HG02943 (cell line): ENCODE measurements at regions not wholly inside any gene's neighbourhood (a gene's known extent, or its start where the extent isn't known, plus 50 kb on each side); places are given as distances from the start of the nearest gene placed in this dataset.

Experiments used
- ATAC-seq: cut with Tn5 transposase; IDR thresholded peaks from one replicate; pipeline ENCODE4 v1.9.1; 2021; ENCODE audit warnings: mild to moderate bottlenecking, low read depth, moderate library complexity; ENCODE audit not compliant: unreplicated experiment

DNA sequence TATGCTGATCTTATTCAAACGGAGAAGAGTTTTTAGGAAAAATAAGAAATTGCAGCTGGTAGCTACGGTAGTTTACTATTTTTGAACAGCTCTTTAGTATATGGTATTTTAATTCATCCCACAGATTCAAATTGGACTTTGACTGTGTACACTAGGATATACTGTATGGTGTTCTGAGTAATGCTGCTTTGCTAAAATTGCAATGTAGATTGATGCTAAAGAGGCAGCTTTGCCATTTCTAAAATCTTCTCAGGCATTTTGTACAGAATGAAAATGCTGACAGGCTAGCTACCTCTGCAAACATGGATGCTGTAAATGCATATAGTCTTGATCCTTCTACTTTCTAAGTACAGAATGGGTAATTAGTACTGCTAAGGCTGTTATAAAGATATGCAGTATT lies 826.6 kb upstream of the POU3F3 start:
- no peak for ATAC-seq

DNA sequence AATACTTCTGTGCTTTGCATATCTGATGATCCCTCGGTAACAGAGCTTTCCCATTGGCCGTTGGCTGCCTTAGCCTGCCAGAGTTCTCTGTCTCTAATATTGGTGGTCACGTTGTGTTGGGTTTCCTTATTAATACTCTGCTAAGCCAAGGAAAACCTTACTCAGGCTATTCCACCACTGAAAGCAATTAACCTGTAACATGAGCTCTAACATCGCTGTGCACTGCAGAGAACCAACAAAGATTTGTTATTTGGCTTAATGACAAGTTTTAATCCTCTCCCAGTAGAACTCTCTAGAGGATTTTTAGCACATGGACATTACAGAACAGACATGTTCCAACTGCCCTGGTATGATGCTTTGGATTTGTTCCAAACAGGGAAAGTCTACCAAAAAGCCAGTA lies 825.9 kb upstream of the POU3F3 start:
- no peak for ATAC-seq

DNA sequence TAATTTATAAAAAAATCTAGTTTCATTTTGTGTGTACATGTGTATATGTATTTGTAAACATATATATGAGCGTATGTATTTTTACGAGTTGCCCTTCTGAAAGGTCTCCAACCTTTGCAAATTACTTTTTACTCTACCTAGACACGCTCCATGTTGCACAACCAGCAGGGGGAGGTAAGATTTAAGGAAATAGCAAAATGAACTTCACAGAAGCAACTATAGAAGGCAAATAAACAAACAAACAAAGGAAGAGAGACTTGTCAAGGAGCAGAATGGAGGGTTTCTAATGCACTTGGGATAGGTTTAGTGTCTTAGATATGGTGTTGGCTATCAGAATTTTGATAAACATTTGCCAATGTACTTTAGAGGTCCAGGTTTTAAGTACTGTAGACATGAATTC lies 820.5 kb upstream of the POU3F3 start:
- no peak for ATAC-seq

DNA sequence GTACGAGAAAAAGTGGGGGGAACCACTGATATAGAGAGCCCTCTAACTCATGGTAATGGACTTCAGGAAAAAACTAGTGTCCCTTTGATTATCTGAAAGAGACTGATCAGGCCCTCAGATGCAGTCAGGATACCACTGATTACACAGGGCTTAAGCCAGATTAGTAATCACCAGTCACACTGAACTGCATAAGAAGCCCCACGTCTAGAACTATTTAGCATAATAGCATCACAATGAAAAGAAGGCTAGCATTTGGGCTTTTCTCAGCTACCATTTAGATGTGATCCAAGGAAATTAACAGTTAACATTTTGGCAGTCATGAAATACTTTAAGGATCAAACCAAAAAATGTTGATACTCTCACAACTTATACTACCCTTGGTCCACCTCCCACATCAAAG lies 813.1 kb upstream of the POU3F3 start:
- no peak for ATAC-seq

DNA sequence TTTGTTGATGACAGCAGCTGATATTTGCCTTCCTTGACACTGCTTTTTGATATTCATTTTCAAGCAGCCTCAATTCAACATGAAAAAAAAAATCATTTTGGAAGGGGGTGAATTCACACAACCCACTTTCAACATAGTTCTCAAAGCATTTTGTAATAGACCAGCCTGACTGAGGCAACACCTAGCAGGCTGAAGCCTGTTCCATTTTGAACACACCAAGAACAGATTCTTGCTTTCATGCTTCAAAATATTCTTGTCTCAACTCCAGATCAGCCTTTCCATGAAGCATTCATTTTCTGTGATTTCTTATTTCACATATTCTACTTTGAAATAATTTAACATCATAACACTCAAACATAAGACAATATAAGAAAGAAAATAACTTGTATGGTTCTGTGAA lies 812.6 kb upstream of the POU3F3 start:
- ATAC-seq = no peak

DNA sequence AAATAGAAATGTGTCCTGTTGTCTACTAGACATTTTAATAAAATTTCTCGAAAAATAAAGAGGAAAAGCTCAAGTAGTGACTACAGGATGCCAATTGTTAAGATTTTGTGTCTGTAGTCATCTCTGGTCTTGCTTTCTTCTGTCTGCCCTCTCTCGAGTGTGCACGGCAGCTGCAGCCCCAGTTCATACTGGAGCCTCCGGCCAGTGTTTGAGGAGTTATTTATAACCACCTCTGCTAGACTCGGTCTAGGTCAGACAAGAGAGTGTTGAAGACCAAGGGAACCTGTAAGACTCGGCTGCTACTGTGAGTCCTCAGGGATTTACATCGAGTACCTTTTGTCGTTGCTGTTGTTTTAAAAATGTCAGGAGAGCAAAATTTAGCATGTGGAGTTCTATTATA lies 810.1 kb upstream of the POU3F3 start:
- ATAC-seq = no peak

DNA sequence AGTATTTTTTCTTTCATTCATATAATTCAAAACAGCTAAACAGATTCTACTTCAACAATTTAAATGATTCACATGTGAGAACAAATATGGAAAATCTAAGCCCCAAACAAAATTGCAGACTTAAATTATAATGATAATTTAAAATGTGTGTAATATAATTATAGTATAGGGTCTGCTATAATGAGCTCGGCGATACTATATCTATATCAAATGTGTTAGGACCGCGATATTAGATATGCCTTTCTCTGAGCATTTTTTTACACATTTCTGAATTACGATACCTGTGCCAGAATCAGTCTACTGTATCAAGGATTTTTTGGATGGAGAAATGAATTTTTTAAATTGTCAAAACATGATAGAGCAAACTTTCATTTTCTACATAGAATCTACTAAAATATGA lies 808.8 kb upstream of the POU3F3 start:
- ATAC-seq = no peak

DNA sequence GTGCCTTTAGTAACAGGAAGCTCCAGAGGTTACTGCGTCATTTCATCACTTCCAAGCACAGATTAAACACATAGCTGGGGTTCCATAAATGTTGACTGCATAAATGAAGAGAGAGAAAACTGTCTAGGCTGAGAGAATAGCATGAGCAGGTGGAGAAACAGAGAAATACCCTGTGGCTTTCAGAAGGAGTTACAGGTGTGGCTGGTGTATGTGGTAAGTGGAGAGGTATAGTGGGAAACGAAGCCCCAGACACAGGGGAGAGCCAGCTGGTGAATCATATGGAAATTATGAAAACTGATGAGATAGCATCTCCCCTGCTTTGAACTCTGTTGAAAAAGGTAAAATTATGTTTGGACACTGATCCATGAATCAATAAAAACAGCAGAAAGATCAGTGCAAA lies 807.4 kb upstream of the POU3F3 start:
- ATAC-seq = no peak

DNA sequence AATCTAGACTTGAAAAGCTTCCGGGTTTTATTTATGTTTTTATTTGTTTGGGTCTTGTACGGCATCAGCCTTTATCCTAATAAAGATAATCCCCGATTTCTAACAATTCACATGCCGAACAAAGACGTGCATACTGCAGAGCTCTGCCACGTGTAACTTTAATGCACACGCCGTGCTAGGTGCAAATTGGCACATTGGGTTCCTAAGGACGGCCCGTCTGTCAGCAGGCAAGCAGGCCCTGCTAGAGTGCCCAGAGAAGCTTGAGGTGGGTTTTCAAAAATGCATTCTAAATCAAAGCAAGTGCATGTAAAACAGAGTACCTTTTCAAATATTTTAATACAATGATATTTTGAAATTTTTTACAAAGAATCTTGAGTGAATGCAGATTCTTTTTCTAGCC lies 806.4 kb upstream of the POU3F3 start:
- no peak for ATAC-seq

DNA sequence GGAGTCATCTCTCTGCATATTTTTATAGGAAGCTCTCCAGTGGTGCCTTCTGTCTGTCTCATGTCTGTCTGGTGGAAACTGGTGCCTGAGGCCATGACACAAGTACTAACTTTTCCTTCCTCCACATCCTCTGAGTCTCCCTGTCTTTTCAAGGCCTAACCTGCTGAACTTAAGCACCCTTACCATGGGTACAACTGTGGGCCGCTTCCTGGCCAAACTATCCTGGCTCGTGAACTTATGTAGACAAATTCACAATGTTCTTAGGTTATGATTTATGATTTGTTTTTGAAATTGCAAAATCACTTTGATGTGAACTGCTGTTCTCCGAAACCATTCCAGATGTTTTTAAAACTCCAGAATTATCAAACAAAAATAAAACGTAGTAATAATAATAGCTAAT lies 804.5 kb upstream of the POU3F3 start:
- no peak for ATAC-seq

DNA sequence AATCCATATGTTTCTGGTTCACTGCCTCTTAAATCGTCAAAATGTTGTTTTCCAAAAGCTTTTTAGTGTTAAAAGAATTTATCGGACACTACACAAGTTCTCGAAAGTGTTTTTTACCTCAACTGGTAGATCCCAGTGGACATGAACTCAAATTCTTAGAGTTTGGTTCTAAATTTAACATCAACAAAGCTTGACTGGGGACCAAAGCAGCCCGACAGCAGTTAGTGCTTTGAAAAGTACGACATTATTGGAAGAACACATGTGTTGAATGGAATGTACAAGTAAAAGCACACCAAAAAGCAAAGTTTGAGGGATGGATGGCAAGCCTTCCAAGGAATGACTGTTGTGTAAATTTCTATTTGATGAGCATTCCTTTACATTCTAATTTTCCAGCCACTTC lies 803.9 kb upstream of the POU3F3 start:
- no peak for ATAC-seq

DNA sequence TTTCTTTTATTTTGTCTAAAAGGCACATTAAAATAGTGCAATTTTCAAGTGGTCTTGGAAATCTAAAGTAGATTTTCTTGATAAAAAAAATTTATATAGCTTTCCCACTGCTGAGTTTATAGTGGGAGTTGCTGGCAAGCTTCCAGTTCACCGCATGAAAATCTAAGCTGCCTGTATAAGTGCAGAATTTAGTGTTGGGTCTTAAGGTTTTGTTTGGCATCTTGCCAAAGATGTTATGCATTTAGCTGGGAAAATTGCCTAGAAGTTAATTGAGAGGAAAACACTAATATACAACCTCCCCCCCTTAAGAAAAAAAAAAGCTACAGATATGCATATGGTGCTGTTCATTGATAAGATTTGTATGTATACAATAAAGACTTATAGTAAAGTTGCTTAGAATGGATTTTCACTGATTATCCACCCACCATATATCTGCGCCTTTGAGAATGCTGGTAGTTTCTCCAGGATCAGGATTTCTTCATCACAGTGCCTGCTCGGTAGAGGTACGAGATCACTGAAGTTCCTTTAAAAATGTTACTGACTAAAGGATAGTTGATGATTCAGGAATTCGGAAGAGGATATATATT lies 803.2 kb upstream of the POU3F3 start:
- no peak for ATAC-seq

DNA sequence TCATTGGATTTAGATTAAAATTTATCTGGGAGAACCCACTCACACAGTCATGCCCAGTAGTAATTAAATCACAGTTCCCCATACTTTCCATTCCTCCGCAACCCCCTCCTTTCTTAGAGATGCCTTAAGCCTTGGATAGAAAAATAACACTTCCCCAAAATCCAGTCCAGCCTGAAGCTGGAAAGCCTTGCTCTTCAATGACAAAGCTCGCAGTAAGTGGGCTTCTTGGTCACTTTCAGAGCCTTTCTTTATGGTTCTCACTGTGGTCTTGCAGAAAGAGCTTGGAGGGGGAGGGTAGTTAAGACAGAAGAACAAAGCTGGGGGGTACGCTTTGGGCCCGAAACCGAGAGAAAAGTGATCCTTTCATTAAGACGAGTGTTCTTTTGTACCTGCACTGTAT lies 802.1 kb upstream of the POU3F3 start:
- no peak for ATAC-seq

DNA sequence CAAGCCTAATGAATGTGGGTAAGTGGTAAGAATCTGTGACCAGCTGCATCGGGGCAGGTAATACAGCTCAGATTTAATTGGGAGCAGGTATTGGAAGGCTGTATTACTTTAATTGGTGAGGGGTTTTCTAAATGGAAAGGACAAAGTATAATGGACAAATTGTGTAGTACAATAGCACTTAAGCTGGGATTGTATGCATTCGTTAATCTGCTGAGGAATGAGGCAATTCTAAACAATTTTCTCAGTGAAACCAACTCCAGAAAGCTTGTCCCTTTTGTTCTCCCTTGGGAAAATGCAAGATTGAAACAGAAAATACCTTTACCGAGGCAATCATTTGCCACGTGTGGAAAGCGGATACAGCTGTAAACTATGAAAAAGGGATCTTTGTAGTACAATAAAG lies 801.6 kb upstream of the POU3F3 start:
- no peak for ATAC-seq

DNA sequence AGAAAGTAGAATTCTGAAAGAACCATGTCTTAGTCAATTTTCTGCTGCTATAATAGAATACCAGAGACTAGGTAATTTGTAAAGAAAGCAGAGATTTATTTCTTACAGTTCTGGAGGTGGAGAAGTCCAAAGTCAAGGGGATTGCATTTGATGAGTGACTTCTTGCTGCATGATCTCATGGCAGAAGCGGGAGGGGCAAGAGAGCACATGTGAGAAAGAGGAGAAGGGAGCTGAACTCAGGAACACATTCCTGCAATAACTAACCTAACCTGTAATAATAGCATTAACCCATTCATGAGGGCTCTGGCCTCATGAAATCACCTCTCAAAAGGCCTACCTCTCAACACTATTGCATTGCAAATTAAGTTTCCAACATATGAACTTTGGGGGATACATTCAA lies 797.5 kb upstream of the POU3F3 start:
- no peak for ATAC-seq

DNA sequence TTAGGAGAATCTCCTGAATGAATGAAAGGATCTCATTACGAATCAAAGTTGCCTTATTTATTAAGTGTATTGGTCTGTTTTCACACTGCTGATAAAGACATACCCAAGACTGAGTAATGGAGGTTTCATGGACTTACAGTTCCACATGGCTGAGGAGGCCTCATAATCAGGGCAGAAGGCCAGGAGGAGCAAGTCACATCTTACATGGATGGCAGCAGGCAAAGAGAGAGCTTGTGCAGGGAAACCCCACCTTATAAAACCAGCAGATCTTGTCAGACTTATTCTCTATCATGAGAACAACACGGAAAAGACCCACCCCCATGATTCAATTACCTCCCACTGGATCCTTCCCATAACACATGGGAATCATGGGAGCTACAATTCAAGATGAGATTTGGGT lies 785.2 kb upstream of the POU3F3 start:
- no peak for ATAC-seq

DNA sequence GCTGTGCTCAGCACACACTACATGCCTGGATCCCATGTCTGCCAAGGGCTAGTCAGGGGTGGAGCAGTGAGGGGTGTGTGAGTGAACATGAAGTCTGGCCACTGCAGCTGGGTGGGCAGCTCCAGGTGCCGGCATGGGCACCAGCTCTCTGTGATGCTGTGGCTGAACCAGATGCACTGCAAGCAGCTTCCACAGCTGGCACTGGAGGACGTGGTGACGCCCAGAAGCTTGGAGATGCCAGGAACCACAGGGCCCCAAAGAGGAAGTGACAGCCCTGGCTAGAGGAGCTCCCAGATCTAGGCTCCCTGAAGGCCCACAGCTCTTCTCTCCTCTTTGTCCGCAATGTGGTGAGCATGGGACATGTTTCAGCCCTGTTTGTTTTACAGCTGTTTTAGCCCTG lies 776.3 kb upstream of the POU3F3 start:
- ATAC-seq = no peak

DNA sequence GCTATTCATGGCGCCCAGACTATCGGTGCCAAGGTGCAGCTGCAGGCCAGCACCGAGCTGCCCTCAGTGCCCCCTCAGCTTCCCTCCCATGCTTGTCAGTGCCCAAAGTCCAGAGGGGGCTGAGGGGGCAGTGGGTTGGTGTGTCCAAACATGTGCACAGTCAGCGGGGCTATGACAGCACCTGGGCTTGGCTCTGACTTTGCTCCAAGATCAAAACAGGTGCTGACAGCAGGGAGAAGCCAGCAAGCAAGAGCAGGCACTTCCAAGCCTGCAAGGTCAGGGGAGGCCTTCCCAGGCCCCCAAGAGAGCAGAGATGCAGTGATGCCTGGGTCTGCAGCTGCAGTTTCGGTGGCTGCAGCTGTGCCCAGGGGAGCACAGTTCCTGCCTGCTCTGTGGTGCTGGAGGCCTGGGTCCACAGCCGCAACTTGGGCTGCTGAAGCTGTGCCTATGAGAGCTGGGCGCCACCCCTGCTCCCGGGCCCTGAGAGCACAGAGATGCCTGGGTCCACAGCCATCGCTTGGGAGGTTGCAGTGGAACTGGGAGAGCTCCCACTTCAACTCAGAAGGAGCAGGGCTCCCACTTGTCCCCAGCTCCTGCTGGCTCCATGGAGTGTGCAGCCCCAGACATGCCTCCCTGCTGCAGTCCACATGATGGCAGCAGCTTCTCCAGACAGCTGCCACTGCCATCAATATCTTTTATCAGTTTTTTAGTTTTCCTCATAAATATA lies 775.3 kb upstream of the POU3F3 start:
- no peak for ATAC-seq

DNA sequence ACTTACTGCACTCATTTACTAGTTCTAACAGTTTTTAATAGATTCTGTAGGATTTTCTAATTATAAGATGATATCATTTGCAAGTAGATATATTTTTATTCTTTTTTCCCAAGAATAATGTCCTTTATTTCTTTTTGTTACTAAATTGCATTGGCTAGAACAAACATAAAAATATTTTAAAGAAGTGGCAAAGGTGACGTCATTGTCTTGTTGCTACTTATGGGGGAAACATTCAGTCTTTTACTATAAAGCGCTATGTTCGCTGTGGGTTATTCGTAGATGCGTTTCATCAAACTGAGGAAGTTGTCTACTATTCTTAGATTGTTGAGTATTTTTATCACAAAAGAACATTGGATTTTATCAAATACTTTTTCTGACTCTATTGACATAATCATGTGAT lies 765.2 kb upstream of the POU3F3 start:
- no peak for ATAC-seq

DNA sequence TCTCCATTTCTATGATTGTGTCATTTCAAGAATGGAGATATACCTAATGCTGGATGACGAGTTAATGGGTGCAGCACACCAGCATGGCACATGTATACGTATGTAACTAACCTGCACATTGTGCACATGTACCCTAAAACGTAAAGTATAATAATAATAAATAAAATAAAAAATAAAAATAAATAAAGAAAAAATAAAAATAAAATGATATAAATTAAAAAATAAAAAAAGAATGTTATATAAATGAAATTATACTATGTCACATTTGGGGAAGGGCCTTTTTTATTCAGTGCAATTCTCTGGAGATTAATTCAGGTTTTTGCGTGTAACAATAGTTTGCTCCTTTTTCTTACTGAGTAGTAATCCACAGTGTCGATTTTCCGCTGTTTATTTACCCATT lies 763.5 kb upstream of the POU3F3 start:
- ATAC-seq = no peak

DNA sequence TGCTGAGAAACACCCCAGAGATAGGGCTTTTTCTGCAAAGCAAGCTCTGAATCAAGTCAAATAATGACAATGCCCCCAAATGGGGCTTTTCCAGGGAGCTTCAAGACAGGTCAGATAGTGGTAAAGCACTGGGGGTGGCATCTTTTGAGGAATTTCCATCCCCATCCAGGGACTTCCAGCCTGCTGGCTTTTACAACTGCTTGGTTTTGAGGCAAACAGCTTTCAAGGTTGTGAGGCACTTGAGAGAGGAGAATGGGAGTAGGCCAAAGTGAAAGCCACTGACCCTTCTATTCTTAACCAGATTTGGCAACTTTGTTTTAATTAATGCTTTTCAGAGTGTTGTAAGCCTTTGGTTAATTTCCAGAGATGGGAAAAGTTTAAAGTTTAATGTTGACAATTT lies 762.0 kb upstream of the POU3F3 start:
- no peak for ATAC-seq

DNA sequence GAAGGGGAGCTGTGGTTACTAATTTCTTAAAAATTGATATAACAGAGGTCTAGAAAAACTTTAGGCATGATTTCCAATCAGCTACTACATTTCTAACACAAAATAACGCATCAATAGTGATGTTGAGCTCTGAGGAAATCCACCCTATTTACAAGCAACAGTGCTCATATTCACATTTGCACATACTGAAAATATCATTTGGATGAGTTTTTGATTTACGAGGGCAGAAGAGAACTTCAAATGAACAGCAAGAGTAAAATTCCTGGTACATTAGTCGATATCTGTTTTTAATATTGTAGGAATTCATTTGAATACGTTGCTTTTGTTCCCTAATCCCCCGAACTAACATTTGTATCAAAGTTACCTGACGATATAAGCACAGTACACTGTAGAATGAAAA lies 761.0 kb upstream of the POU3F3 start:
- ATAC-seq = no peak

DNA sequence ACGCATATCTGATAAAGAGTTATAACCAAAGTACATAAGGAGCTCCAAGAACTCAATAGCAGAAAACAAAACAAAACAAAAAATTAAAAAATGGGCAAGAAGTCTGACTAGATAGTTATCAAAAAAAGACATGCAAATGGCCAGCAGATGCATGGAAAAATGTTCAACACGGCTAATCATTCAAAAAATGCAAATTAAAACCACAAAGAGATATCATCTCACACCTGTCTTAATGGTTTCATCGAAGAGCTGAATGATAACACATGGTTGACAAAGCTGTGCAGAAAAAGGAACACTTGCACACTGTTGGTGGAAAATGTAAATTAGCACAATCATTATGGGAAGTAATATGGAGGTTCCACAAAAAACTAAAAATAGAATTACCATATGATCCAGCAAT lies 751.3 kb upstream of the POU3F3 start:
- no peak for ATAC-seq
